PC-9 (cell line): ENCODE measurements at regions not wholly inside any gene's neighbourhood (a gene's known extent, or its start where the extent isn't known, plus 50 kb on each side); places are given as distances from the start of the nearest gene placed in this dataset.

Experiments used
- CTCF ChIP-seq: fragments of 200-600 bp; sonication (generic); conservative IDR thresholded peaks from 2 replicates; pipeline ENCODE4 v1.6.1; 2017; ENCODE audit warnings: mixed run types, antibody characterized with exemption, mild to moderate bottlenecking, moderate library complexity
- EZH2 ChIP-seq: fragments of 200-600 bp; sonication (generic); IDR thresholded peaks from 2 replicates; pipeline ENCODE4 v1.8.0; 2017; ENCODE audit warnings: antibody characterized with exemption, low read depth

GRCh38 chr5:173522518-173522917 lies 93.9 kb downstream of the BOD1 start:
- TF ChIP-seq EZH2, result no peak
- TF ChIP-seq CTCF, result no peak
